K562 (cell line): ENCODE measurements at regions not wholly inside any gene's neighbourhood (a gene's known extent, or its start where the extent isn't known, plus 50 kb on each side); places are given as distances from the start of the nearest gene placed in this dataset.

Experiments used
- CEBPB ChIP-seq: fragments of 450-650 bp; IDR thresholded peaks from 2 replicates; pipeline ENCODE4 v1.6.1; 2016; ENCODE audit warnings: missing genetic modification characterization, missing compliant biosample characterization
- CEBPG ChIP-seq, 3 experiments: fragments of 200-800 bp in 1 of 3; sonication (Bioruptor generic) in 1 of 3; sonication (generic) in 1 of 3; formaldehyde crosslinking in 1 of 3; IDR thresholded peaks in 2 of 3; conservative IDR thresholded peaks in 1 of 3; 2 replicates each; pipeline versions ENCODE4 v1.6.1 to v1.8.0; 2016 to 2022; ENCODE audit warnings: missing compliant biosample characterization in 2 of 3, missing genetic modification characterization in 2 of 3, mild to moderate bottlenecking in 1 of 3, missing genetic modification reagents in 1 of 3
- CREM ChIP-seq: IDR thresholded peaks from 2 replicates; pipeline ENCODE4 v1.6.1; 2014; ENCODE audit warnings: antibody characterized with exemption, low read depth
- DIDO1 ChIP-seq: fragments of 450-650 bp; IDR thresholded peaks from 2 replicates; pipeline ENCODE4 v1.6.1; 2016; ENCODE audit warnings: low read depth, missing biosample characterization, missing genetic modification characterization
- HDAC1 ChIP-seq, 2 experiments: fragments of 450-650 bp; IDR thresholded peaks; 2 replicates each; pipeline ENCODE4 v1.6.1; 2016 to 2017; ENCODE audit warnings: inconsistent platforms in 1 of 2, mild to moderate bottlenecking in 1 of 2, moderate library complexity in 1 of 2
- PKNOX1 ChIP-seq: fragments of 450-650 bp; IDR thresholded peaks from 2 replicates; pipeline ENCODE4 v1.6.1; 2016
- REST ChIP-seq, 2 experiments: fragments of 450-650 bp; formaldehyde crosslinking in 1 of 2; IDR thresholded peaks; 2 replicates each; pipeline versions ENCODE4 v1.4.0 to v1.6.1; 2014 to 2020; ENCODE audit warnings: mild to moderate bottlenecking in 2 of 2, borderline replicate concordance in 1 of 2, low read depth in 1 of 2
- SETDB1 ChIP-seq: IDR thresholded peaks from one replicate; pipeline ENCODE4 v1.6.1; 2012; ENCODE audit warnings: low read length, control low read depth, inconsistent platforms
- ZNF408 ChIP-seq: fragments of 250-450 bp; sonication (Bioruptor Pico); IDR thresholded peaks from 2 replicates; pipeline ENCODE4 v1.4.0; 2020; ENCODE audit warnings: low read depth, mild to moderate bottlenecking, moderate library complexity

GRCh38 chr12:47356129-47356700, 276.5 kb upstream of the AMIGO2 start (continued):
- 0 out of 2 replicates have a peak, but pooled peaks have one; percentile 15 for TF ChIP-seq REST (IDR thresholded peaks at IDR 0.05; ENCODE audit: borderline replicate concordance)
- no peak for TF ChIP-seq REST (CRISPR knock-in tag; IDR thresholded peaks at IDR 0.05; ENCODE audit: low read depth)
- no peak for TF ChIP-seq DIDO1 (tag)
- no peak for TF ChIP-seq CEBPG (CRISPR knock-in tag; IDR thresholded peaks at IDR 0.05)
- peak; percentile 42 to 80 for TF ChIP-seq CEBPG (tag; conservative IDR thresholded peaks at IDR 0.05 in 1 of 2, IDR thresholded peaks at IDR 0.05 in 1 of 2)
- no peak for TF ChIP-seq ZNF408 (CRISPR knock-in tag)
- peak; percentile 57 for TF ChIP-seq CEBPB (tag)
- TF ChIP-seq SETDB1: no peak
- peak in 1 of 2 experiments; percentile 23; a peak in 1 of 4 replicates for TF ChIP-seq HDAC1 (IDR thresholded peaks at IDR 0.05)
- peak; percentile 42; the same call in 1 of the 2 replicates for TF ChIP-seq CREM
- TF ChIP-seq PKNOX1: 0 out of 2 replicates have a peak, but pooled peaks have one; percentile 11
